Neuronal stem cell (in vitro differentiated cells): ENCODE measurements at regions not wholly inside any gene's neighbourhood (a gene's known extent, or its start where the extent isn't known, plus 50 kb on each side); places are given as distances from the start of the nearest gene placed in this dataset.
A peak's percentile ranks its signal among the peaks of the same experiment; 100 is the strongest.

ENCODE experiments used
- DNase-seq: peaks from one replicate; pipeline ENCODE4 v3.0.0-alpha.2; 2013; ENCODE audit warnings: low spot score
- H2AFZ ChIP-seq: one replicate; pipeline ENCODE4 v1.6.1; 2013; ENCODE audit warnings: mild to moderate bottlenecking, low read length, inconsistent platforms
- H2AK5ac ChIP-seq: 2 replicates; pipeline ENCODE4 v1.6.1; 2013; ENCODE audit warnings: low read depth, mild to moderate bottlenecking, inconsistent platforms, low read length, moderate library complexity, mixed read lengths
- H2BK120ac ChIP-seq: 2 replicates; pipeline ENCODE4 v1.6.1; 2013; ENCODE audit warnings: low read depth, mild to moderate bottlenecking, inconsistent platforms, low read length, moderate library complexity, mixed read lengths
- H2BK12ac ChIP-seq: one replicate; pipeline ENCODE4 v1.6.1; 2013; ENCODE audit warnings: low read length, inconsistent platforms
- H2BK15ac ChIP-seq: 2 replicates; pipeline ENCODE4 v1.6.1; 2013; ENCODE audit warnings: mild to moderate bottlenecking, low read length, inconsistent platforms, mixed read lengths
- H2BK5ac ChIP-seq: one replicate; pipeline ENCODE4 v1.6.1; 2013; ENCODE audit warnings: inconsistent platforms, mild to moderate bottlenecking, low read length, moderate library complexity
- H3K14ac ChIP-seq: one replicate; pipeline ENCODE4 v1.6.1; 2013; ENCODE audit warnings: low read length, inconsistent platforms
- H3K18ac ChIP-seq: 2 replicates; pipeline ENCODE4 v1.6.1; 2013; ENCODE audit warnings: low read length, inconsistent platforms
- H3K23ac ChIP-seq: 2 replicates; pipeline ENCODE4 v1.6.1; 2013; ENCODE audit warnings: low read depth, mild to moderate bottlenecking, mixed read lengths, low read length, inconsistent platforms; ENCODE audit not compliant: poor library complexity
- H3K27ac ChIP-seq: replicated peaks from 3 replicates; pipeline ENCODE4 v1.5.1; 2013; ENCODE audit warnings: low read length, inconsistent platforms
- H3K27me3 ChIP-seq, 3 experiments: 2 replicates each; pipeline ENCODE4 v1.6.1; 2013; ENCODE audit warnings: low read length in 3 of 3, mild to moderate bottlenecking in 2 of 3, inconsistent platforms in 1 of 3, low read depth in 1 of 3, mixed read lengths in 1 of 3, moderate library complexity in 1 of 3; ENCODE audit not compliant: control insufficient read depth in 3 of 3, insufficient read depth in 3 of 3
- H3K36me3 ChIP-seq, 2 donors: replicated peaks in 1 of 2; 2 replicates each; pipeline ENCODE4 v1.6.1; 2013; ENCODE audit warnings: low read length in 2 of 2; ENCODE audit not compliant: control insufficient read depth in 2 of 2, insufficient read depth in 2 of 2
- H3K4ac ChIP-seq: 2 replicates; pipeline ENCODE4 v1.6.1; 2013; ENCODE audit warnings: inconsistent platforms, mild to moderate bottlenecking, low read length, moderate library complexity
- H3K4me1 ChIP-seq, 2 donors: 1 replicate in 1 of 2; 2 replicates in 1 of 2; pipeline ENCODE4 v1.6.1; 2013; ENCODE audit warnings: low read length in 2 of 2, low read depth in 1 of 2; ENCODE audit not compliant: control insufficient read depth in 2 of 2, insufficient read depth in 1 of 2
- H3K4me2 ChIP-seq: one replicate; pipeline ENCODE4 v1.6.1; 2013; ENCODE audit warnings: mild to moderate bottlenecking, low read length, inconsistent platforms; ENCODE audit not compliant: insufficient read depth, poor library complexity, severe bottlenecking
- H3K4me3 ChIP-seq, 2 donors: 2 replicates each; pipeline ENCODE4 v1.5.1; 2013; ENCODE audit warnings: low read length in 2 of 2, mild to moderate bottlenecking in 2 of 2, inconsistent platforms in 1 of 2, moderate library complexity in 1 of 2
- H3K79me1 ChIP-seq: one replicate; pipeline ENCODE4 v1.6.1; 2013; ENCODE audit warnings: low read depth, mild to moderate bottlenecking, inconsistent platforms, low read length, moderate library complexity
- H3K9ac ChIP-seq: one replicate; pipeline ENCODE4 v1.6.1; 2013; ENCODE audit warnings: mild to moderate bottlenecking, low read depth, low read length, inconsistent platforms; ENCODE audit not compliant: poor library complexity
- H3K9me3 ChIP-seq, 2 donors: replicated peaks in 1 of 2; 2 replicates each; pipeline versions ENCODE3 to v1.6.1; 2013; ENCODE audit warnings: low read length in 2 of 2, mild to moderate bottlenecking in 2 of 2, inconsistent platforms in 1 of 2, low read depth in 1 of 2, mixed read lengths in 1 of 2, moderate library complexity in 1 of 2; ENCODE audit not compliant: control insufficient read depth in 2 of 2, insufficient read depth in 1 of 2
- H4K8ac ChIP-seq: one replicate; pipeline ENCODE4 v1.6.1; 2013; ENCODE audit warnings: low read depth, mild to moderate bottlenecking, inconsistent platforms, low read length, moderate library complexity
- H4K91ac ChIP-seq: one replicate; pipeline ENCODE4 v1.6.1; 2013; ENCODE audit warnings: low read length, low read depth, mild to moderate bottlenecking, inconsistent platforms; ENCODE audit not compliant: poor library complexity
- WGBS, 2 donors: extraction: QIAGEN DNeasy Blood & Tissue Kit; methylation state at CpG; one replicate each; pipeline ENCODE4 v1.1.7; 2013; ENCODE audit warnings: missing lambda C conversion rate in 2 of 2, mixed read lengths in 1 of 2; ENCODE audit not compliant: insufficient read length in 2 of 2, insufficient replicate concordance in 1 of 2; ENCODE audit errors: extremely low coverage in 2 of 2; 5-methylcytosine and 5-hydroxymethylcytosine counted together

DNA sequence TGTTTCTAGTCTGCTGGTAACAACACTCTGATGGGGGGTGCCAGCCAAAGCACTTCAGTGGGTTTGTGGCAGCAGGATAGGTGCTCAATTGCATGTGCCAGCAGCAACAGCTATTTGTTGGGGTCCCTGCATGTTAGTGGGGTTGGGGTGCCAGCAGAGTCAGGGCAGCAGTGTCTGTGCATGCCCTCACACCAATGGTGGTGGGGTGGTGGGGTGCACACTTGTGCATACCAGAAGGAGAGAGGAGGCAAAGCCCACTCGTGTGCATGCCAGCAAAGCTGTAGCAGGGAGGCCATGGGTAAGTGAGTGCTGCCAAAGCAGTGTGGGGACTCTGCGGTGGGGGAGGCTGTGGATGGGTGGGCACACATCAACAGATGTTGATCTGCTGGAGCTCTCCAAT, 232.2 kb downstream of the GABRG2 start:
- no peak overlapping the region for H3K9ac ChIP-seq
- H3K27ac ChIP-seq, result no peak overlapping the region
- no peak overlapping the region for H2BK12ac ChIP-seq
- no peak overlapping the region for H2AK5ac ChIP-seq
- peak overlapping the region; percentile 21 for H3K14ac ChIP-seq
- H3K4me2 ChIP-seq, result no peak overlapping the region
- no peak overlapping the region for H2AFZ ChIP-seq
- H2BK5ac ChIP-seq, result no peak overlapping the region
- H4K91ac ChIP-seq, result no peak overlapping the region
- H3K23ac ChIP-seq, result peak overlapping the region; percentile 46
- H3K4me1 ChIP-seq, result no peaks in the 10 kb centered on the region
- H2BK15ac ChIP-seq, result no peak overlapping the region
- DNase-seq, result no peak
- H3K4ac ChIP-seq, result no peak overlapping the region
- no peak overlapping the region for H3K4me3 ChIP-seq
- H3K27me3 ChIP-seq, result no peaks in the 10 kb centered on the region
- H4K8ac ChIP-seq, result no peak overlapping the region
- no peaks in the 10 kb centered on the region for H3K9me3 ChIP-seq
- no peaks in the 10 kb centered on the region for H3K79me1 ChIP-seq
- H3K36me3 ChIP-seq, result no peaks in the 10 kb centered on the region
- peak overlapping the region; percentile 33 for H3K18ac ChIP-seq
- WGBS, 2 donors, result no CpG with 5 or more reads among the region's 2 CpGs
- no peak overlapping the region for H2BK120ac ChIP-seq

DNA sequence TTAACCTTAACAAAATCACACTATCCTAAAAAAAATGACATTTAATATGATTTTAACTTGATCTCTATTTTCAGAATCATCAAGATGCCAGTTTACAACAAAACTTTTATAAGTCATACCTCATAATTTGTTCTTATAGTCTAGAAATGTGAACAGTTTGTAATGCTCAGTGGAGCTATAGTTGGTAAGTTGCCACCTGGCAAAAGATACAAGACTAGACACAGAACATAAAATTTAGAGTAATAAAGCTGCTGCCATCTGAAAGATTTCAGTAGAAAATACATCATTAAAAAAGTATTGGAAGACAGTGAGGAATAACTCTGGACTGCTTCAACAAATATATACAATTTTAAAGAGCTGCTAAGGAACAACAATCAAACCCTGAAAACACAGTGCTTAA, 233.8 kb downstream of the GABRG2 start:
- H3K79me1 ChIP-seq, result no peaks in the 10 kb centered on the region
- no peak overlapping the region for H2BK15ac ChIP-seq
- H3K4me3 ChIP-seq, result no peak overlapping the region
- no peak overlapping the region for H4K91ac ChIP-seq
- H3K27ac ChIP-seq, result no peak overlapping the region
- no peak overlapping the region for H2AK5ac ChIP-seq
- no peak overlapping the region for H3K9ac ChIP-seq
- H2BK5ac ChIP-seq, result no peak overlapping the region
- H2BK120ac ChIP-seq, result no peak overlapping the region
- H3K4me1 ChIP-seq, result no peaks in the 10 kb centered on the region
- no peak overlapping the region for H3K4ac ChIP-seq
- DNase-seq, result no peak
- H3K18ac ChIP-seq, result no peak overlapping the region
- no peak overlapping the region for H2BK12ac ChIP-seq
- no peaks in the 10 kb centered on the region for H3K36me3 ChIP-seq
- H3K14ac ChIP-seq, result no peak overlapping the region
- H3K27me3 ChIP-seq, result no peaks in the 10 kb centered on the region
- no peak overlapping the region for H4K8ac ChIP-seq
- H3K9me3 ChIP-seq, result no peaks in the 10 kb centered on the region
- H3K23ac ChIP-seq, result no peak overlapping the region
- H3K4me2 ChIP-seq, result no peak overlapping the region
- no peak overlapping the region for H2AFZ ChIP-seq

DNA sequence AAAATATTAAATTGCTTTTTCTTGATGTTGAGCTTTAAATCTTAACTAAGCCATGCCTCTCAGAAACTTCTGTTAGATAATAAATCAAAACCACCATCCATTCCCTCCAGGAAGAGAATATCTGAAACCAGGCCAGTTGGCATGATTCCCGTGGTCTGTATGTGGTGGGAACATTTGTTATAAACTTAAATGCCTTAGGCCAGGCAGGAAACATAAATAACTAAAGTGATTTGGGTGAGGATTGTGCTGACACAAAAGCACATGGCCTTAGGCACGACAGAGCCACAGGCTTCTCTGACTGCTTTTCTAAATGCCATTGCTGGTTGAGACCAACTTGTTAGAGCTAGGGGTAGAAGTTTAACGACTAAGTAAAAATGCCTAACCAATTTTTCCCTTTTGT, 255.9 kb downstream of the GABRG2 start:
- no peak for DNase-seq
- WGBS, 2 donors, result no CpG with 5 or more reads among the region's 3 CpGs
- no peak overlapping the region for H3K27ac ChIP-seq

DNA sequence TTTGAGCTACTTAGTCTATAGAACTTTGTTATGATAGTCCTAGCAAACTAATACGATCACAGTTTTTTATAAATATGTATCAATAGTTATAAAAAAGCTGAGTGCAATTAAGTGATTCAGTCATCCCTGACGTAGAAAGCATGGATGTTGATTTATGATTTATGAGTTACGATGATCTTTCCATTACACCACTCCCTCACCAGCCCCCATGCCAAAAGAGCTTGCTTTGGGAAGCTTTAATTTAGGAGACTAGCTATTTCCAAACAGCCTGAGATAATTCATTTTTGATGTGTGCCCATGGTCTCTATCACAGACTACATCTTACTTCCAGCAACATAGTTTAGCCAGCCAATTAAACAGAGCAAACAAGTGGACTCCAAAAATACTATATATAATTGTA, 256.8 kb downstream of the GABRG2 start:
- no peaks in the 10 kb centered on the region for H3K27me3 ChIP-seq
- H2AK5ac ChIP-seq, result no peak overlapping the region
- H2BK12ac ChIP-seq, result no peak overlapping the region
- no peak overlapping the region for H3K4me2 ChIP-seq
- H2BK5ac ChIP-seq, result no peak overlapping the region
- no peak overlapping the region for H3K23ac ChIP-seq
- no peak overlapping the region for H4K8ac ChIP-seq
- no peak overlapping the region for H3K4me3 ChIP-seq
- no peak overlapping the region for H2AFZ ChIP-seq
- H2BK15ac ChIP-seq, result no peak overlapping the region
- WGBS, 2 donors, result no CpG with 5 or more reads among the region's 3 CpGs
- H2BK120ac ChIP-seq, result no peak overlapping the region
- no peak overlapping the region for H3K27ac ChIP-seq
- H3K36me3 ChIP-seq, result no peaks in the 10 kb centered on the region
- H4K91ac ChIP-seq, result no peak overlapping the region
- H3K9ac ChIP-seq, result no peak overlapping the region
- no peak overlapping the region for H3K4ac ChIP-seq
- H3K9me3 ChIP-seq, result no peaks in the 10 kb centered on the region
- H3K18ac ChIP-seq, result no peak overlapping the region
- H3K79me1 ChIP-seq, result no peaks in the 10 kb centered on the region
- no peak overlapping the region for H3K14ac ChIP-seq
- no peak for DNase-seq
- no peaks in the 10 kb centered on the region for H3K4me1 ChIP-seq

More for the DNA sequence above, 255.9 kb downstream of the GABRG2 start:
- H4K91ac ChIP-seq, result no peak overlapping the region
- no peaks in the 10 kb centered on the region for H3K27me3 ChIP-seq
- H2AFZ ChIP-seq, result no peak overlapping the region
- no peaks in the 10 kb centered on the region for H3K36me3 ChIP-seq
- H3K4me3 ChIP-seq, result no peak overlapping the region
- no peak overlapping the region for H2BK15ac ChIP-seq
- H2BK5ac ChIP-seq, result no peak overlapping the region
- no peak overlapping the region for H3K18ac ChIP-seq
- no peak overlapping the region for H2BK12ac ChIP-seq
- H2BK120ac ChIP-seq, result no peak overlapping the region
- no peak overlapping the region for H3K4ac ChIP-seq
- H3K14ac ChIP-seq, result no peak overlapping the region
- H3K79me1 ChIP-seq, result no peaks in the 10 kb centered on the region
- H3K9ac ChIP-seq, result no peak overlapping the region
- H4K8ac ChIP-seq, result no peak overlapping the region
- no peaks in the 10 kb centered on the region for H3K4me1 ChIP-seq
- H2AK5ac ChIP-seq, result no peak overlapping the region
- H3K23ac ChIP-seq, result no peak overlapping the region
- H3K9me3 ChIP-seq, result no peaks in the 10 kb centered on the region
- H3K4me2 ChIP-seq, result no peak overlapping the region
